C4-2B (cell line): ENCODE measurements at regions not wholly inside any gene's neighbourhood (a gene's known extent, or its start where the extent isn't known, plus 50 kb on each side); places are given as distances from the start of the nearest gene placed in this dataset.

Source experiments
- H3K27ac ChIP-seq: fragments of 450-650 bp; 2 replicates; pipeline ENCODE4 v1.5.1; 2017
- ZFX ChIP-seq: fragments of 450-650 bp; IDR thresholded peaks from 2 replicates; pipeline ENCODE4 v1.6.1; 2017
- TF ChIP-seq, protein P1 (sequence below): fragments of 450-650 bp; conservative IDR thresholded peaks from 2 replicates; pipeline ENCODE4 v1.5.1; 2017; ENCODE audit warnings: mild to moderate bottlenecking

GRCh38 chr1:55572878-55573734 lies 357.9 kb upstream of the USP24 start:
- TF ChIP-seq ZFX = no peak
- TF ChIP-seq, protein P1, sequence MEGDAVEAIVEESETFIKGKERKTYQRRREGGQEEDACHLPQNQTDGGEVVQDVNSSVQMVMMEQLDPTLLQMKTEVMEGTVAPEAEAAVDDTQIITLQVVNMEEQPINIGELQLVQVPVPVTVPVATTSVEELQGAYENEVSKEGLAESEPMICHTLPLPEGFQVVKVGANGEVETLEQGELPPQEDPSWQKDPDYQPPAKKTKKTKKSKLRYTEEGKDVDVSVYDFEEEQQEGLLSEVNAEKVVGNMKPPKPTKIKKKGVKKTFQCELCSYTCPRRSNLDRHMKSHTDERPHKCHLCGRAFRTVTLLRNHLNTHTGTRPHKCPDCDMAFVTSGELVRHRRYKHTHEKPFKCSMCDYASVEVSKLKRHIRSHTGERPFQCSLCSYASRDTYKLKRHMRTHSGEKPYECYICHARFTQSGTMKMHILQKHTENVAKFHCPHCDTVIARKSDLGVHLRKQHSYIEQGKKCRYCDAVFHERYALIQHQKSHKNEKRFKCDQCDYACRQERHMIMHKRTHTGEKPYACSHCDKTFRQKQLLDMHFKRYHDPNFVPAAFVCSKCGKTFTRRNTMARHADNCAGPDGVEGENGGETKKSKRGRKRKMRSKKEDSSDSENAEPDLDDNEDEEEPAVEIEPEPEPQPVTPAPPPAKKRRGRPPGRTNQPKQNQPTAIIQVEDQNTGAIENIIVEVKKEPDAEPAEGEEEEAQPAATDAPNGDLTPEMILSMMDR = no peak
- H3K27ac ChIP-seq = no peak overlapping the region

DNA sequence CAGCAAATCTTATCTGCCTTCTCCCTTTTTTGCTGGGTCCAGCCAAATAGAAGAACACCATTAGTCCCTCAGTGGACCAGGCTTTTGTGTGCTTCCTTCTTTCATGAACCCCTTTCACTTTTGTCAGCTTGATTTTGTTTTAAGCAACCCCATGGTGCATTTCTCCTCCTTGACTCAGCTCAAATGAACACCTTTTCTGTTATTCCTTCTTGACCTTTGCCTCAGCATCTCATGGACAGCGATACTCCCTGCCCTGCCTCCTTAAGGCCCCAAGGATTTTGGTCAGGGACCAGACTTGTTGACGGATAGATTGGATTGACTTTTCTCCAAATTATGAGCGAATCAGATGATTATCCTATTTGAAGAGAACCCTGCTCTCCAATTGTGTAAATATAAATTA lies 356.6 kb upstream of the USP24 start:
- H3K27ac ChIP-seq = no peak overlapping the region
- no peak for TF ChIP-seq ZFX
- TF ChIP-seq, protein P1 = no peak

DNA sequence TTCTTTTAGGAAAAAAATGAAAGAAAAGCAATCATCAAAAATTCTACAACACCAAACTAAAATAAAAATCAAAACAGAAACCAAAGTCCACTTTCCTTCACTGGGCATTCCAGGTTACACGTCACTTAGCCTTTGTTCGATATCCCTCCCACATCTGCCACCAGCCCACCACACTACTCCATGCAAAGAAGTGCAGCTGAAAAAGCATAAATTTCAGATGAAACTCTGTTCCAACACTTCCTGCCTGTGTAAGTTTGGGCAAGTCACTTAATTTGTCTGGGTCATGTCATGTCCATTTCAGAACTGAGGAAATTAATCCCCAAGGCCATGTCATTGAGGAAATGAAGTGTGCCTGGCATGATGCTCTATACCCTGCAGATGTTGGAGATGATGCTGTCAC lies 354.3 kb upstream of the USP24 start:
- no peak overlapping the region for H3K27ac ChIP-seq
- TF ChIP-seq, protein P1 = no peak
- no peak for TF ChIP-seq ZFX

GRCh38 chr1:55568732-55569131 lies 353.6 kb upstream of the USP24 start:
- TF ChIP-seq, protein P1 = no peak
- TF ChIP-seq ZFX = no peak
- no peak overlapping the region for H3K27ac ChIP-seq

DNA sequence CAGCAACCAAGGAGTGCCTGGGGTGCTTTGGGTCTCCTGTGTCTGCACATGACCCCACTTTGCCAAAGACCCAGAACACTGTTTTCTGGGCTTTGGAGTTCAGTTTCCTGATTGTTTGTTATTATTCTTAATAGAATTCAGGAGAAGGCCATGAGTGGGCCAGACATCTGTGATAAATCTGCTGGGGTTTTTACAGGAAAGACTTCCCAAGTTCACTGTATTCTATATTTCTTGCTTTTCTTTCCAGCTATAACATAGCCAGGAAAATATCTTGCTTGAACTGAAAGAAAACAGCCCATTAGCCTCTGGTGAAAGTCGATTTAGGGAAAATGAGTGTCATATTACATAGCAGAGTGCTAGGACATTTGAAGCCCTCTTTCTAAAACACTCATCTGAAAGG lies 345.1 kb upstream of the USP24 start:
- no peak overlapping the region for H3K27ac ChIP-seq
- TF ChIP-seq ZFX = no peak
- TF ChIP-seq, protein P1 = no peak

DNA sequence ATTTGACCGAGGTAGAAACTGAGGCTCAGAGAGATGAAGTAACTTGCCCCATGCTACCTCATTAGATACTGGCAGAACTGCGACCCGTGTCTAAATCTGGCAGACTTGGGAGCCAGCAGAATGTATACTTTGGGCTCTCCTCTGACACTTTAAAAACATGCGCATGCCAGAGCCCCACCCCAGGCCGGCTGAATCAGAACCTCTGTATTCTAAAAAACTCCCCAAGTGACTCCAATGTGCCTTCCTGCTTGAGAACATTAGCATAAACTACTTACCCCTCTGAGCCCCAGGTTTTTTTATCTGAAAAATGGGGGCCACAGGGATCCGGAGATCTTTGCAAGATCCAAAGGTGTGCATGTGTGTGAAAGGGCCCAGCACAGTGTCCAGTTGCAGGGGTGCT lies 344.7 kb upstream of the USP24 start:
- H3K27ac ChIP-seq = no peak overlapping the region
- TF ChIP-seq, protein P1 = no peak
- TF ChIP-seq ZFX = no peak

GRCh38 chr1:55559161-55559611 lies 344.0 kb upstream of the USP24 start:
- H3K27ac ChIP-seq = no peak overlapping the region
- TF ChIP-seq ZFX = no peak
- TF ChIP-seq, protein P1 = no peak
